ENCODE measurements at regions not wholly inside any gene's neighbourhood (a gene's known extent, or its start where the extent isn't known, plus 50 kb on each side); places are given as distances from the start of the nearest gene placed in this dataset.
"Not testable (repeated sequence)": the region's sequence is repeated elsewhere in the genome, so short reads cannot be mapped to it uniquely, and the experiment has no call there.

DNA sequence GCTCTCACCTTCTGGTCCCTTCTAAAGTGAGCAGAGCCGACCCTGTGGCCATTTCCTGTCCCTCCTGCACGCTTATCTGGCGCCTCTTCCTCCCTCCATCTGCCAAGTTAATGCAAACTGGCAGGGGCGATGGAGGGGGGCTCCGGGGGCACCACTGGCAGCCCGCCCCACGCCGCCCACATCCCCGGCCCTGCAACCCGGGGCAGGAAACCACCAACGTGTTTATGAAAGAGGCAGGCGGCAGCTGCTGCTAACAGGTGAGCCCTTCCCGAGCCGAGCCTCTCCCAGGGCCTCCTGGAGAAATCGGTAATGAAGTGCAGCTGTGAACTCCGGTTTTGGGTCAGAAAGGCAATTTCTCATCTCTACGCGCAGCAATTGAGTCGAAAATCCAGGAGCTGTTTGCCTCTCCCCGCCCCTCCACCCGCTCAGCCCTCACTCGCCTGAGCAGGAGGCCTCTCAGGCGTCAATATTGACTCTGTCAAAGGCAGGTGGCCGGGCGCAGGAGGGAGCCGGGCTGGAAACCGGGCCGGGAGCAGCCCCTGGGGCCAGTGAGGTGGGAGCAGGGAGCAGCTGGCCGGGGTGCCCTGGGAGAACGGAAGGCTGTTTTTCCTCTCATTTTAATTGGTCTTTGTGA lies 164.4 kb upstream of the GSE1 start:
- no peaks in the 10 kb centered on the region for H3K27me3 ChIP-seq (ENCODE audit: control insufficient read depth, insufficient read depth, low read length)
- H3K36me3 ChIP-seq (ENCODE audit: control insufficient read depth, insufficient read depth, low read length), result no peaks in the 10 kb centered on the region
- H3K4me3 ChIP-seq (ENCODE audit: low read depth, low read length), result no peak overlapping the region
- ChIA-PET CTCF (interaction anchor here (1.2 kb wide), 1 partner anchor 27 kb away, joined by 3 read pairs; no protein-coding TSS in a partner anchor), POLR2A (no interaction called here)
- no peak for DNase-seq (ENCODE audit: low read depth)
- TF ChIP-seq, protein P1, sequence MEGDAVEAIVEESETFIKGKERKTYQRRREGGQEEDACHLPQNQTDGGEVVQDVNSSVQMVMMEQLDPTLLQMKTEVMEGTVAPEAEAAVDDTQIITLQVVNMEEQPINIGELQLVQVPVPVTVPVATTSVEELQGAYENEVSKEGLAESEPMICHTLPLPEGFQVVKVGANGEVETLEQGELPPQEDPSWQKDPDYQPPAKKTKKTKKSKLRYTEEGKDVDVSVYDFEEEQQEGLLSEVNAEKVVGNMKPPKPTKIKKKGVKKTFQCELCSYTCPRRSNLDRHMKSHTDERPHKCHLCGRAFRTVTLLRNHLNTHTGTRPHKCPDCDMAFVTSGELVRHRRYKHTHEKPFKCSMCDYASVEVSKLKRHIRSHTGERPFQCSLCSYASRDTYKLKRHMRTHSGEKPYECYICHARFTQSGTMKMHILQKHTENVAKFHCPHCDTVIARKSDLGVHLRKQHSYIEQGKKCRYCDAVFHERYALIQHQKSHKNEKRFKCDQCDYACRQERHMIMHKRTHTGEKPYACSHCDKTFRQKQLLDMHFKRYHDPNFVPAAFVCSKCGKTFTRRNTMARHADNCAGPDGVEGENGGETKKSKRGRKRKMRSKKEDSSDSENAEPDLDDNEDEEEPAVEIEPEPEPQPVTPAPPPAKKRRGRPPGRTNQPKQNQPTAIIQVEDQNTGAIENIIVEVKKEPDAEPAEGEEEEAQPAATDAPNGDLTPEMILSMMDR (IDR thresholded peaks at IDR 0.05; ENCODE audit: insufficient read depth, low read depth, low read length), result no peak

DNA sequence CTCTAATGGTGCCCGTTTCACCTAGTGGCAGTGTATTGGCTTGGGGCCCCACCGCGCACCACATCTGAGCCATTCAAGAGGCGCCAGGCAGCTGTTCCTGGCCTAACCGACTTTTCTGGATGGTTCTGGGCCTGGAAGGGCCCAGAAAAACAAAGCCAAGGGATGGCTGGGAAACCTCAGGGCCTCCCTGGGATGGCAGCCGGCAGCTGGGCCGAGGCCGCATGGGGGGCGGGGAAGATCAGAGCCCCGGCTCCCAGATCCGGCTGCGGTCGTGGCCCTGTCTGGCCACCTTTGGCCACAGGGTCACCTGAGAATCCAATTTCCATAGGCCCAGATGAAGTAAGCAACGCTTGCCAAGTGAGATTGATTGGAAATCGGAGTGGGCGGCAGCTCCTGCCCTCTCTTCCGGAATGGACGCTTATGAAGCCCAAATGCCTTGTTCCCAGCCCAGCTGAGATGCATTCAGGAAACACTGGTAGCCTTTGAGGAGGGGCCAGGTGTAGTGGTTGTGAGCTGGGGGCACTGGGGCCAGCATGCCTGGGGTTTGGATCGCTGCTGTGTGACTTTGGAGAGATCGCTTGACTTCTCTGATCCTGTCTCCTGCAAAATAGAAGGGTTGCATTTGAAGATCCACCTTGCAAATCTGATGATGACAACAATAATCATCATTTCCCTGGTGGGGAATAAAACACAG lies 163.8 kb upstream of the GSE1 start:
- no peak for DNase-seq (ENCODE audit: low read depth)
- no peaks in the 10 kb centered on the region for H3K36me3 ChIP-seq (ENCODE audit: control insufficient read depth, insufficient read depth, low read length)
- TF ChIP-seq, protein P1 (IDR thresholded peaks at IDR 0.05; ENCODE audit: insufficient read depth, low read depth, low read length), result no peak
- H3K4me3 ChIP-seq (ENCODE audit: low read depth, low read length), result no peak overlapping the region
- ChIA-PET POLR2A (no interaction called here), CTCF (interaction anchor here (1.2 kb wide), 1 partner anchor 28 kb away, joined by 3 read pairs; no protein-coding TSS in a partner anchor)
- no peaks in the 10 kb centered on the region for H3K27me3 ChIP-seq (ENCODE audit: control insufficient read depth, insufficient read depth, low read length)

DNA sequence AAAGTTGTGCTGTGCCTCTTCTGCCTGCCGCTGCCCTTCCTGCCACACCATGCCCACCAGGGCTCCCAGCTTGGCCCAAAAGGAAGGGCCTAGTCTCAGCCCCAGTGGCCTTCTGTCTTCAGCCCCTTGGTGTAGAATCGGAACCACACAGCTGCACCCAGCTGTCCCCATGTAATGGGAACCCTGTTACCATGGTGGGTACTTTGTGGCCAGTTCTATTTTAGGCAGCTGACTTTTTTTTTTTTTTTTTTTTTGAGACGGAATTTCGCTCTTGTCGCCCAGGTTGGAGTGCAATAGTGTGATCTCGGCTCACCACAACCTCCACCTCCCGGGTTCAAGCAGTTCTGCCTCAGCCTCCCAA lies 163.3 kb upstream of the GSE1 start:
- Histone ChIP-seq H3K4me3 (ENCODE audit: low read depth, low read length) (no peak overlapping the region), H3K27me3 (ENCODE audit: control insufficient read depth, insufficient read depth, low read length) (no peaks in the 10 kb centered on the region), H3K36me3 (ENCODE audit: control insufficient read depth, insufficient read depth, low read length) (no peaks in the 10 kb centered on the region)
- POLR2A ChIA-PET, result no interaction called here
- CTCF ChIA-PET, result interaction anchor here (1.2 kb wide), 1 partner anchor 28 kb away, joined by 3 read pairs; no protein-coding TSS in a partner anchor
- no peak for DNase-seq (ENCODE audit: low read depth)
- TF ChIP-seq, protein P1 (IDR thresholded peaks at IDR 0.05; ENCODE audit: insufficient read depth, low read depth, low read length), result no peak

DNA sequence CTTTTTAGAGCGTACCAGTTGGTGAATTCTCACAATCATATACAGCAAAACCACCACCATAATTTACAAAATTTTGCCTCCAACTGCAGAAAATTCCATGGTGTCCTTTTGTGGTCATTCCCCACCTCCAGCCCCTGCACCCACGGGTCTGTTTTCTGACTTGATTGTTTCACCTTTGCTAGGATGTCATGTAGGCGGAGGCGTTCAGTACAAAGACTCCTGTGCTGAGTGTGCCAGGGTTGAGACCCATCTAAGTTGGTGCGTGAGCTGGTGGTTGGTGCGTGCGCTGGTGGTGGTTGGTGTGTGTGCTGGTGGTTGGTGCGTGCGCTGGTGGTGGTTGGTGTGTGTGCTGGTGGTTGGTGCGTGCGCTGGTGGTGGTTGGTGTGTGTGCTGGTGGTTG lies 162.0 kb upstream of the GSE1 start:
- H3K36me3 ChIP-seq (ENCODE audit: control insufficient read depth, insufficient read depth, low read length); POLR2A ChIA-PET; CTCF ChIA-PET; H3K27me3 ChIP-seq (ENCODE audit: control insufficient read depth, insufficient read depth, low read length); DNase-seq (ENCODE audit: low read depth); H3K4me3 ChIP-seq (ENCODE audit: low read depth, low read length): not testable (repeated sequence)

DNA sequence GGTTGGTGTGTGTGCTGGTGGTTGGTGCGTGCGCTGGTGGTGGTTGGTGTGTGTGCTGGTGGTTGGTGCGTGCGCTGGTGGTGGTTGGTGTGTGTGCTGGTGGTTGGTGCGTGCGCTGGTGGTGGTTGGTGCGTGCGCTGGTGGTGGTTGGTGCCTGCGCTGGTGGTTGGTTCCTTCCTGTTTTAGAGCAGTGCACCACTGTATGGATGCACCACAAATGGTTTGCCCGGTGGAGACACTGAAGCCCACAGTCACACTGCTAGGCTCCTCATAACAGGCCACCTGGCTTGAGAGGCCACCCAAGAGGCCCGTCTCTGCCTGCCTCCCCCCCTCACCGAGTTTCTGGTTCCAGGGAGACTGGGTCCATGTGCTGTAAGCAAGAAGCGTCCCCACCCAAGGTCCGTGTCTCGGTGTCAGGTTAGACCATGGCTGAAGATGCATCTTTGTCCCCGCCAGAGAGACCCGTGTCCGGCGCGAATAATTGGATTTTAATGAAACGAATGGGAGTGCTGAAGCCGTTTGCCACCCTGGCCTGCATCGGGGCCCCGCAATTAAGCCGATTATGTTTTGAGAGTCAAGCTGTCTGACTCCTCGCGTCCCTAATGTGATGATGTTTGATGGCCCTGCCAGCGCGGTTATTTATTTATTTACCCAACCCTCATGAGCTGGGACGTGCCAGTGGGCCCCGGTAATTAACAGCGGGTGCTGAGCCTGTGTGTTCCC lies 161.3 kb upstream of the GSE1 start:
- Histone ChIP-seq H3K4me3 (ENCODE audit: low read depth, low read length) (no peak overlapping the region), H3K27me3 (ENCODE audit: control insufficient read depth, insufficient read depth, low read length) (no peaks in the 10 kb centered on the region), H3K36me3 (ENCODE audit: control insufficient read depth, insufficient read depth, low read length) (no peaks in the 10 kb centered on the region)
- TF ChIP-seq, protein P1 (IDR thresholded peaks at IDR 0.05; ENCODE audit: insufficient read depth, low read depth, low read length), result no peak
- ChIA-PET POLR2A (no interaction called here), CTCF (no interaction called here)
- DNase-seq (ENCODE audit: low read depth), result no peak

Data from BJ (cell line).